ENCODE measurements at regions not wholly inside any gene's neighbourhood (a gene's known extent, or its start where the extent isn't known, plus 50 kb on each side); places are given as distances from the start of the nearest gene placed in this dataset.

GRCh38 chr11:42593441-42593840 is 718.4 kb upstream of the API5 start:
- no peak for DNase-seq (ENCODE audit: low spot score)

DNA sequence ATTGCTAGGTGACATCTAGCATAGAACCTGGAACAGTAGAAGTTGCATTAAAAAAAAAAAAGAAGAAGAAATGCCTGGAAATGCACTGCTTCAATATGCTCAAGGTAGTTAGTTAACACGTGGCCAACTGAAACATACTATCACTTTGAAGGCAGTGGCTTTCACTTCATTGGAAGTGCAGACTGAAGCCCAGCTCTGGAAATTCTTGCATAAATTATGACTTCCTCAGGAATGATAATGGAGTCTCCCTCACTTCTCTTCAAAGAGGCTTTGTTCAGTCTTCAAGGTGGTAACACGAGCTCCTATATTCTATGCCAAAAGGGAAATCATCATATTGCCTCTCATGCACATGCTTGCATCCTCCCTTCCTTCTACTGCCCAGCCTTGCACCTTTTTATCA is 715.9 kb upstream of the API5 start:
- no peak for DNase-seq (ENCODE audit: low spot score)

DNA sequence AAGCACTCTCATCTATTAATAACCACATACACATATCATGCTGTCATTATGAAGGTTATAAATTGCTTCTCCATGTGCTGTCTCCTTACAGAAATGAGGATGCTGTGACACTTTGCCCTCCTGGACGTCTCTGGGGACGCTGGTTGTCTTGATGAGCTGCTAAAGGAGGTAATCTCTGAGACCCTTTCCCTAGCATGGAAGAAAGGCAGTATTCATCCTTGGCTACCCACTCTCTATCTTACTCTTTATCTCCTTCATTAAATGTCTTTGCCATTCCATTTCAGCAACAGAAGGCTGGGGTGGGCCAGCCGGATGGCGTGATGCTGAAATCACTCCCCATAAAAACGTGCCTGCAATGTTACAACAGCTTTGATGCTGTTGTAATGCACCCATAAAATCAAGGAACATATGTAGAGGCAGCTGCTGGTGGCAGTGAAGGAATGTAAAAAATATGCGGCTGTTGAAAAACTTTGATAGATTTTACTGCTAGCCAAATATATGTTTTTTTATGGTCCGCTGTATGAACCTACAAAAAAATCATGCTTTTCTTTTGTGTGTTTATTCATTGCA is 715.1 kb upstream of the API5 start:
- no peak for DNase-seq (ENCODE audit: low spot score)

- DNase-seq (ENCODE audit: low spot score) = no peak
Measured at GRCh38 chr11:42598341-42598740, 713.5 kb upstream of the API5 start.

GRCh38 chr11:42620796-42621195 is 691.0 kb upstream of the API5 start:
- DNase-seq (ENCODE audit: low spot score) = no peak

DNA sequence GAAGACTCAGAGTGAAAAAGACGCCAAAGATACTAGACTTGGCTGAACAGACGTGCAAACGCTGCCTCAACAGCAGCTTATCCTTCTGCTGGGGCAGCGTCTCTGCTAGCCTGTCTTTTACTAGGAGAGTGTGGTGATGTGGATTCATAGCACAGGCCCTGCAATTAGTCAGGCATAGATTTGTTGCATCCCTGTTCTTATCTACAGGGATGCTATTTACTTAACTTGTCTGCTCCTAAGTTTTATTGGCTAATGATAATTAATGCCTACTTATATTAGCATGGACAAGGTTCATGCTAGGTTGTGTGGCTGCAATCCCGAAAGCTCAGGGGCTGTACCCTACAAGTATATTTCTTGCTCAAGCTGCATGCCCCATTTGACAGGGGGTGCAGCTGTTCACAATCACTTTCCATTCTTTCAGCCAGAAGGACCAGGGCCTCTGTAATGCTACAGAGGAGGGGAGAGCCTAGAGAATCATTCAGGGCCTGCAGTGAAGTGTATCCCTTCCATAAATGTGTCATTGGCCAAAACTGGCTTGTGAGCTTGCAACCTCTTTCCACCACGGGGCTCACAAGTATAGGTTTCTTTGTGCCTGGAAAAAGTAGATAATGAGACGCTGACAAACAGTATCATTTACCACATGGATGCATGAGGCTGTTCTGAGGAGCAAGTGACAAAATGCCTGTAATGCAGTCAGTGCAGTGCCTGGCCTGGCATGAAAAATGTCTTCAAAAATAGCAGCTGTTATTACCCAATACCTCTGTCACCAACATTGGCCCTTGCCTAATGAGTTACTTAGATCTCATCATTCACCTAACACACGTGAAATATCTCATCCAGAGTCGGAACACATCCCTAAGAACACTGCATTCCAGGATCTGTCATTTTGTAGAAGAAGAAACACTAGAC is 685.8 kb upstream of the API5 start:
- DNase-seq (ENCODE audit: low spot score) = no peak

DNA sequence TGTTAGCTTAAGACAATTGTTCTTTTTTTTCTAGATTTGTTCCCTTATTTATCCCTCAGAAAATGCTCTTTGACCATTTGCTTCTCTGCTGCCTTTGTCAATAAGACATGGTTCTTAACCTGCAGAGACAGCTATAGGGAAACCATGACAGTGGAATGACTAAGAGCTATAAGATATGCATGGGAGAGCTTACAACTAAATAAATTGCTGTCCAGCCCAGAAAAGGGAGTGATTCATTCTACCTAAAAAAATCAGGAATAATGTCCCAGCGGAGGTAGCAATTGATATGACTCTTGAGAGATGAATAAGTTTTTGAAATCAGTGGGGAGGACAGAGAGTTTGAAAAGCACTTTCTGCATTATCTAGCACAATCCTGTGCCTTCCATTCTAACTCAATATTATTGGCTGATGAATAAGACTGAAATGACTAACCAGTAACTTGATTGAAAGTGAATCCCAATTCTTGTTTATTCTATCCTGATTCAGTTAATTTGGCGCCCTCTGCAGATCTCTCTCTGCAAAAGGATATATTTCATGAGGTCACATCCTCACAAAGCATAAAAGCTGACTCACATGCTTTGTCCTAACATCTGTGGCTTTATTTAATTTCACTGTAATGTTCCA is 680.5 kb upstream of the API5 start:
- DNase-seq (ENCODE audit: low spot score) = peak; percentile 52

- no peak for DNase-seq (ENCODE audit: low spot score)
Measured at GRCh38 chr11:42646959-42647358, 664.8 kb upstream of the API5 start.

- peak; percentile 57 for DNase-seq (ENCODE audit: low spot score)
Measured at GRCh38 chr11:42647993-42648392, 663.8 kb upstream of the API5 start.

DNA sequence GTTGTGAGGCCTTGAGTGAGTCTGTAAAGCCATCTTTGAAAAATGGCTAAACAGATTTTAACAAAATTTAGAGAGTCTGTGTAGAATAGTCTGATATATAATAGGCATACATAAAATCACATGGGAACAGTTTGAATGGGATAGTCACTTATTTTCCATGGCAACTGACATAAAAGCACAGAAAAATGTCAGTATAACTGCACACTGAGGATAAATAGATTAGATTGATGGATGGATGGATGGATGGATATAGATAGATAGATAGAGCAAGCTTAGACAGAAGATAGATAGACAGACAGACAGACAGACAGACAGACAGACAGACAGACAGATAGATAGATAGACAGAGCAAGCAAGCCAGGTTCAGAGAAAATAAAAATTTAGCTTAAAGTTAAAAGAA is 660.2 kb upstream of the API5 start:
- no peak for DNase-seq (ENCODE audit: low spot score)

DNA sequence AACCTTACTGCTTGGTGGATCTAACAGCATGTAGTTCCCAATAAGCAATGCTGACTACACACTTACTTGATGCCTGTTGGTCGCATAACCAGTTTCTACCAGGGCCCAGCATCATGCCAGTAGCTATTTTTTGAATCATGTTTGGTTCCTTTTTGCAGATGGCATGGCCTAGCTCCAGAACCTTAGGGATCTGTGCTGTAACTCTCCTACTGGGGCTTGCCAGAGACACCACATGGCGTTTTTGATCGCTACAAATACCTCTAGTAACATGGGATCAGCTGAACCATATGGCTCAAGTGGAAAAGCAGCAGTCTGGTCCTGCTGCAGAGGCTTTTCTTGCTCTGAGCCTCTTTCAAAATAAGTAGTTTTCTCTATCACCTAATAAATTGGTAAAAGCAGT is 654.6 kb upstream of the API5 start:
- DNase-seq (ENCODE audit: low spot score) = no peak

GRCh38 chr11:42661942-42662341 is 649.9 kb upstream of the API5 start:
- no peak for DNase-seq (ENCODE audit: low spot score)

DNA sequence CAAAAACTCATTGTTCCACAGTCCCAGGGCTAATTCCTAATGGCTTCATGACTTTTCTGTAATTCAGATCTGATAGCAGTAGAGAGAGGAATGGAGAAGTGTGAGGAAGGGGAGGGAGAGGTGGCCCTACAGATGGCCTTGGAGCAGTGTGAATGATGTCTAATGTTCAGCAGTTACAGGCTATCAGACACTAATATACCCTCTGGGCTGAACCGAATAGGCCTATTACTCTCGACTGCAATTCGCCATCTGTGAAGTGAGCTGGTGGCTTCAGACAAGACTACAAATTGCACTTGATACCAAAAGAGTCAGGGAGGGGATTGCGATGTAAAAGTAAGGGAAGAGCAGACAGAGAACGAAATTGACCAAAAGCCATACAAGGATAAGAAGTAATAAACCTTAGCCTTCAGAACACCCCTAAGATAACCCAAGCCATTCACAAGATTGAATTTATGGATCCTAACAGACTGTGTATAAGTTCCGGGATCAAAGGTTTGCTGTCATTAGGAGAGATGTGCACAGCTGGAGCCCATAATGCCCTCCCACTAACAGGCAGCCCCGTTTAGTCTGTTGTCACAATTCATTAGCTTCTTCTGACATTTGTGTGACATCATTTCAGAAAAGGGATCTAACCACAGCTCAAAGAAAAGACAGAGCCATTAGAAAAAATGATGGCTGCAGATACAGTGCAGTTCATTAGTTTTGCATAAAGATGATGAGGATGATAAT is 642.4 kb upstream of the API5 start:
- DNase-seq (ENCODE audit: low spot score) = no peak

DNA sequence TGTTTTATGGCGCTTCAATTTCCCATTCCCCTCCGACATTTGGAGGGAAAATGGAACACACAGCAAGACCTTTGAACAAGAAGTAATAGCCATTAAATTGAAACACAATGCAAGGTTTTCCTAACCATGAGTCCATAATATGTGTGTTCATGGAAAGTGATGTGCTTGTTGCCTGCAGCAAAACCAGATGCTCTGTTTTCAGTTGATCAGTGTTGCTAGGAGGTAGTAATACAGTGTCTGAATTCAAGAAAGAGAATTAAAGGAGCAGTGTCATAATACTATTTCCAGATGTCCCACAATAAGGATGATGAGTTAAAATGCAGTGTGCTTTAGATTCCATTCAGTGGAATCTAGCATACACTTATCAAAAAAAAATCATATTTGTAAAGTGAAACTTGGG is 637.4 kb upstream of the API5 start:
- no peak for DNase-seq (ENCODE audit: low spot score)

DNA sequence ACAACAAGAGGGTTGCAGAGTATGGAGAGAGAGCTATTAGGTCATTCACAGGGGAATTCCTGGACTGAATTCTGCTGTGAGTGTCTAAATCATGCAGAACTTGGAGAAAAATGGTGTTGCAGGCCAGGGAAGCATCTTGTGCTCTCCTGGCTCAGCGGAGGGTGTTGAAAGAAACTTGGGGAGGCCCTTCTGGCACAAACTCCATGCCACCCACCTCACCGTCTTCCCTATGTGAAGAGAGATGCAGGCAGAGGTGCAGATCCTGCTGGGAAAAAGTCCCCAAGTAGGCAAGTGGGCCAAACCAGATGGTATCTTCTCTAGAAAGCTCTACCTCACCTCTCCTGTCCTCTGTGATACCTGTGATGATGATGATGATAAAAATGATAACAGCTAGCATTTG is 604.3 kb upstream of the API5 start:
- DNase-seq (ENCODE audit: low spot score) = no peak

DNA sequence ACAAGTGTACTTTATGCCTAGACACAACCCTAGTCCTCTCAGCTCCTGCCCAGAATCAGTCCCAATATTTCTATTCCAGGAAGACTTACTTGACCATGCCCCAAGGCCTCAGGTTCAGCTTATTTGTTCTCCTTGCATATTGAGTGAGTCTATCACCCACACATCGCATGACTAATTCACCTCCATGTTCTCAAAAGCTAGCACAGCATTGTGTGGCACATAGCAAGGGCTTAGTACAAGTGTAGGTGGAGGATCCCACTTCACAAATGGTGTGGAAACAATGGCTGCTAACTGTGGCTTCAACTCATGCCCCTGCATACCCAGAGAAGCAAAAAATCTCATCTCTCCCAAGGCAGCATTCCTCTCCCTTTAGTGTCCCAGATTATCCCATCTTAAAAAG is 602.6 kb upstream of the API5 start:
- DNase-seq (ENCODE audit: low spot score) = no peak

DNA sequence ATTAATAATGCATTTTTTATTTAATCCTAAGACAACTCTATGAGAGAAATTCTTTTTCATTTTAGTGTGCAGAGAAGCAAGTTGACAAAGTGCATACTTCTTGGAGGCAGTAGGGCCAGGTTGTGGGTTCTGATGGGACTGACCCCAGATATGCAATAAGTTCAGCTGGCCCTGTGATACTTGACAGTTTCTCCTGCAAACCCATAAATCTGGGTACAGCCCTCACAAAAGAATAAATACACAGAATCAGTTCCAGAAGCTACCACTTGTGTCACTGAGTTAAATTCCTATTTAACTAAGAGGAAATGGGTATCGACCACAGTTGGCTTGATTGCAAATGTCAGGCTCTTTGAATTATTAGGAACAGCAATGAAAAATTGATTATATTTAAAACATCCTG is 598.5 kb upstream of the API5 start:
- DNase-seq (ENCODE audit: low spot score) = no peak

DNA sequence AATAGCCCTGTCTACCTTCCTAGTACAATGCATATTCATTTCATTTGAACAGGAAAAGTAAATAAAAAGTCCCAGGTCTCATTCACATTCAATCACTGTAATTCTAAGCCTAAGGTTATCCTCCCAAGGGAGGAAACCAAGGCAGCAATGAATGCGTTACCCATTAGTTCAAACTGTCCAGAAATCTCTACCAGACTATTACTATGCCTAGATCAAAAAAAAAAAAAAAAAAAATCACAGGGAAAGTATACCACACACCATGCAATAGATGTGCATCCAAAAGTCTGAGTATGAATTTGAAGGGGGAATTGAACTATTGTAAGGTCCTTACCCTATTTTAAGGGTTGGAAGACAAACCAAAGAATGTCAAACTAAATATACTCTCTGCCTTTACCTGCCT is 598.0 kb upstream of the API5 start:
- DNase-seq (ENCODE audit: low spot score) = no peak

DNA sequence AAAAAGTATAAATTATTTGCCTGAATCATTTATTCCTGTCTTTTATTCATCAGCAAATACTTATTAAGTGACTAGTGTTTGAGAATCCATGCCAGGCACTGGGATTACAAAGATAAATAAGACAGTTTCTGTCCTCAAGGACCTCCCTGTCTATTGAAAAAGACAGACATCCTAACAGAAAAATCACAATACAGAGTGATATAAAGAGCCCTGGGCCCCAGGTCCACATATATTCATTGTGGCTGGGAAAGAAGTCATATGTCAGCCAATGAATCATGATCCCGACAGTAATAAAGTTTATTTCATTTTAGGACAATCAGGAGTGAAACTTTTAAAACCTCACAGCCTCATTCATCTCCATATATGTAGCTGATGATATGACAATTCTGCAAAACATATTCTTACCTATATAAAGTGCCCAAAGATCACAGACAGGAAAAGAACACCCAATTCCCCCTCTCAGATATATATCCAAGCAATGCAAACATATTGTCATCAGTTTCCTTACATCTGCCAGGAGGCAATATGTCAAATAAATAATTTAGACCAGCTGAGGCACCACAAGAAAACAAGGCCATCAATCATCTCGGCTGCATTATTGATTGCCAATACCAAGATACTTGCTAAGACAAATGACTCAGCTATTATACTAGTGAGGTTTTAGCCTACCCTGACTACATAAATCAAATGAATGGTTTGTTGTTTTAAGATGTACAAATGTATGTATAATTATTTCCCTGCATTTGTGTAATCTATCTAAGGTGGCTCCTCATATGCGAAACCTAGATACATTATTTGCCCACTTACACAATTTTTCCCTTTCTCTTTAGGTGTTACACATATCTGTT is 590.9 kb upstream of the API5 start:
- DNase-seq (ENCODE audit: low spot score) = no peak

DNA sequence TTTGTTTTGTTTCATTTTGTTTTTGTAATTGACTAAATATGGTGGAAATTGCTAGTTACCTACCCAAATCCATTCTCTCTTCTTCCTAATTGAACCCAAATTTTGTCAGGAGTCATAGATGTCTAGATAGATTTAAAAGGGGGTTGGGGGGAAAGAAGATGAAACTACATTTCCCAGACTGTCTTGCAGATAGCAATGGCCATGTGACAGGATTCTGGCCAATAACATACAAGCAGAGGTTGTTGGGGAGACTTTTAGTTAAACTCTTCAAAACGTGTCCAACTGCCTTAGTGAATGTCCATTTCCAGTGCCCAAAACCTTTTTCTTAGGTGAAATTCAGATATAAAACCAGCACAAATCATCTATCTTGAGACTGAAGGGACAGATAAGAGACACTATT is 583.9 kb upstream of the API5 start:
- DNase-seq (ENCODE audit: low spot score) = no peak

DNA sequence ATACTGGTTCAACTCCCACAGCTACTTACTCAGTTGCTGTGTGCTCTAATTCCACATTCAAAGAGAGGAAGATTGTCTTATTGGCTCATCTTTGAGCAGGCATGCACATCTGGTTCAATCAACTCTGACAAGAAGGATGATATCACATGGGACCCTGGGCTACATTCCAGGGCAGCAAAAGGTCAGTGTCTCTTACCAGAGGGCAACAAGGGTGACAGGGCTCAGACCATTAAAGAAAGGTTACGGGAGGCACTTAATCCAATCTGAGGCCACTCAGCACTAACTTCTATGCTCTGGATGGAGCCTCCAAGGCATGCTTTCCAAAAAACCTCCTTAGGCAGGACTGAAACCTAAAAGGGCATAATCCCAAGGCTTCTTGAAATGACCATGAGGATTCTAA is 549.4 kb upstream of the API5 start:
- no peak for DNase-seq (ENCODE audit: low spot score)

GRCh38 chr11:42764936-42765335 is 546.9 kb upstream of the API5 start:
- DNase-seq (ENCODE audit: low spot score) = no peak
